HEK293T (cell line): ENCODE measurements at regions not wholly inside any gene's neighbourhood (a gene's known extent, or its start where the extent isn't known, plus 50 kb on each side); places are given as distances from the start of the nearest gene placed in this dataset.

ENCODE experiments used
- CTCF ChIA-PET: fragments of 350-600 bp; formaldehyde crosslinking; extraction: SDS; loops from one replicate; lab custom pipeline; 2021; ENCODE audit warnings: antibody characterized with exemption, inconsistent platforms; lab: Yijun Ruan, JAX
- POLR2A ChIA-PET: fragments of 350-600 bp; formaldehyde crosslinking; extraction: SDS; loops from one replicate; lab custom pipeline; 2020; ENCODE audit warnings: antibody characterized with exemption, inconsistent platforms; lab: Yijun Ruan, JAX
- DNase-seq: peaks from one replicate; pipeline ENCODE4 v3.0.0; 2012; ENCODE audit warnings: mixed read lengths; ENCODE audit errors: extremely low spot score
- ARNT ChIP-seq: fragments of 450-650 bp; IDR thresholded peaks from 2 replicates; pipeline ENCODE4 v1.6.1; 2017; ENCODE audit warnings: mild to moderate bottlenecking
- BHLHE40 ChIP-seq: fragments of 450-650 bp; IDR thresholded peaks from 2 replicates; pipeline ENCODE4 v1.6.1; 2016; ENCODE audit warnings: mild to moderate bottlenecking, moderate library complexity, borderline replicate concordance
- CTBP1 ChIP-seq: fragments of 450-650 bp; IDR thresholded peaks from 2 replicates; pipeline ENCODE4 v1.6.1; 2016; ENCODE audit warnings: borderline replicate concordance
- ELF4 ChIP-seq: fragments of 450-650 bp; IDR thresholded peaks from 2 replicates; pipeline ENCODE4 v1.6.1; 2017; ENCODE audit warnings: antibody characterized with exemption
- FOXA1 ChIP-seq: fragments of 450-650 bp; IDR thresholded peaks from 2 replicates; pipeline ENCODE4 v1.6.1; 2016; ENCODE audit warnings: mild to moderate bottlenecking
- FOXK2 ChIP-seq: fragments of 450-650 bp; IDR thresholded peaks from 2 replicates; pipeline ENCODE4 v1.6.1; 2016; ENCODE audit warnings: mild to moderate bottlenecking
- FOXM1 ChIP-seq: fragments of 450-650 bp; IDR thresholded peaks from 2 replicates; pipeline ENCODE4 v1.6.1; 2017; ENCODE audit warnings: mild to moderate bottlenecking, borderline replicate concordance
- HDGF ChIP-seq: fragments of 450-650 bp; IDR thresholded peaks from 2 replicates; pipeline ENCODE4 v1.6.1; 2017; ENCODE audit warnings: antibody characterized with exemption, borderline replicate concordance
- L3MBTL2 ChIP-seq: fragments of 450-650 bp; conservative IDR thresholded peaks from 2 replicates; pipeline ENCODE4 v1.6.1; 2016; ENCODE audit warnings: mild to moderate bottlenecking
- LEF1 ChIP-seq: fragments of 450-650 bp; IDR thresholded peaks from 2 replicates; pipeline ENCODE4 v1.6.1; 2017; ENCODE audit warnings: mild to moderate bottlenecking, borderline replicate concordance
- NFRKB ChIP-seq: fragments of 450-650 bp; IDR thresholded peaks from 2 replicates; pipeline ENCODE4 v1.6.1; 2016; ENCODE audit warnings: mild to moderate bottlenecking, moderate library complexity
- SP1 ChIP-seq: fragments of 450-650 bp; IDR thresholded peaks from 2 replicates; pipeline ENCODE4 v1.6.1; 2017
- SUZ12 ChIP-seq: fragments of 450-650 bp; IDR thresholded peaks from 2 replicates; pipeline ENCODE4 v1.6.1; 2016; ENCODE audit warnings: mild to moderate bottlenecking
- TARDBP ChIP-seq: fragments of 450-650 bp; IDR thresholded peaks from 2 replicates; pipeline ENCODE4 v1.6.1; 2016
- ZNF384 ChIP-seq: fragments of 450-650 bp; IDR thresholded peaks from 2 replicates; pipeline ENCODE4 v1.6.1; 2016
- TF ChIP-seq, protein P1 (sequence below): fragments of 450-650 bp; IDR thresholded peaks from 2 replicates; pipeline ENCODE4 v1.6.1; 2016

DNA sequence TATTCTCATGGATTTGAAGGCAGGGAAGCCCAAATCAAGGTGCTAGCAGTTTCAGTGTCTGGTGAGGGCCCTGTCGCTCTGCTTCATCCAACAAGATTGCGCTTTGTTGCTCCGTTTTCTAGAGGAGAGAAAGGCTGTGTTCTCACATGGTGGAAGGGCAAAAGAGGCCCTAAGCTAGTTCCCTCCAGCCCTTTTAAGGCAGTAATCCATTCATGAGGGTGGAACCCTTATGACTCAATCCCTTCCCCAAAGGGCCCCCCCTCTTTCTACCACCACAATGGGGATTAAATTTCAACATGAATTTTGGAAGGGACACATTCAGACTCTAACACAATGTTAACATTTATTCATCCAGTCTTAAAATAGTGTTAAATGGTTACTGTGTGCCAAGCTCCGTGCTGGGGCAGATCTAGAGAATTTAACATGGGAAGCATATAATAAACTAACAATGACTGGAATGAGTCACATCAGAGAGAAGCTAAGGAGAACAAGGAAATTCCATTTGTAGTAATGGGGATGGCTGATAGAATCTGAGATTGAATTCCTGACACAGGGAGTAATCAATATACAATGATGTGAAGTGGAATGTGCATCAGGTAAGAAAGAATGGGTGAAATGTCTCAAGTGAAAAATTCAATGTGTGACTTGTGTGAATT lies 382.8 kb upstream of the ZNF608 start:
- no peak for DNase-seq
- ChIA-PET POLR2A (no interaction called here), CTCF (interaction anchor here (0.6 kb wide), 1 partner anchor 144 kb away, joined by 3 read pairs; no protein-coding TSS in a partner anchor)
- TF ChIP-seq CTBP1 (no peak), FOXA1 (no peak), NFRKB (no peak), ARNT (no peak), LEF1 (no peak), FOXM1 (no peak), TARDBP (no peak), BHLHE40 (no peak), SUZ12 (no peak), ELF4 (no peak), ZNF384 (no peak), FOXK2 (no peak), SP1 (no peak)
- TF ChIP-seq, protein P1, sequence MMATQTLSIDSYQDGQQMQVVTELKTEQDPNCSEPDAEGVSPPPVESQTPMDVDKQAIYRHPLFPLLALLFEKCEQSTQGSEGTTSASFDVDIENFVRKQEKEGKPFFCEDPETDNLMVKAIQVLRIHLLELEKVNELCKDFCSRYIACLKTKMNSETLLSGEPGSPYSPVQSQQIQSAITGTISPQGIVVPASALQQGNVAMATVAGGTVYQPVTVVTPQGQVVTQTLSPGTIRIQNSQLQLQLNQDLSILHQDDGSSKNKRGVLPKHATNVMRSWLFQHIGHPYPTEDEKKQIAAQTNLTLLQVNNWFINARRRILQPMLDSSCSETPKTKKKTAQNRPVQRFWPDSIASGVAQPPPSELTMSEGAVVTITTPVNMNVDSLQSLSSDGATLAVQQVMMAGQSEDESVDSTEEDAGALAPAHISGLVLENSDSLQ, result no peak

DNA sequence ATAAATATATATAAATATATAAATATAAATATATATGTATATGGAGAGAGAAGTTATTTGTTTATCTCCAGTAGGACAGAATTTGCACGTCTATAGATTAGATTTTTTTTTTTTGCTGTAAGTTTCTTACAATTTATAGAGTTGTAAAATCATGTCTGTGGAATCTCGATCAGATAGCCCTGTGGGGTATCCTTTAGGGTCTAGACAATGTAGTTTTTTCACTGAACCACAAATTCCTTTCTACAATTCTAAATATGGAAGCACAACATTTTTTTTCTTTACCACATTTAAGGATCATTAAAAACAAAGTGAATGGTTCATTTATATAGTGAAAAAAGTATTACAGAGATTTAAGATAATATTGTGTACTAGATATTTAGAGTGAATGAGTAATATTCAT lies 384.2 kb upstream of the ZNF608 start:
- TF ChIP-seq FOXM1 (no peak), FOXA1 (no peak), CTBP1 (no peak), BHLHE40 (no peak), L3MBTL2 (no peak), ARNT (no peak), ELF4 (no peak), NFRKB (no peak), SP1 (no peak), SUZ12 (no peak)
- TF ChIP-seq, protein P1, result no peak
- CTCF ChIA-PET, result no interaction called here

DNA sequence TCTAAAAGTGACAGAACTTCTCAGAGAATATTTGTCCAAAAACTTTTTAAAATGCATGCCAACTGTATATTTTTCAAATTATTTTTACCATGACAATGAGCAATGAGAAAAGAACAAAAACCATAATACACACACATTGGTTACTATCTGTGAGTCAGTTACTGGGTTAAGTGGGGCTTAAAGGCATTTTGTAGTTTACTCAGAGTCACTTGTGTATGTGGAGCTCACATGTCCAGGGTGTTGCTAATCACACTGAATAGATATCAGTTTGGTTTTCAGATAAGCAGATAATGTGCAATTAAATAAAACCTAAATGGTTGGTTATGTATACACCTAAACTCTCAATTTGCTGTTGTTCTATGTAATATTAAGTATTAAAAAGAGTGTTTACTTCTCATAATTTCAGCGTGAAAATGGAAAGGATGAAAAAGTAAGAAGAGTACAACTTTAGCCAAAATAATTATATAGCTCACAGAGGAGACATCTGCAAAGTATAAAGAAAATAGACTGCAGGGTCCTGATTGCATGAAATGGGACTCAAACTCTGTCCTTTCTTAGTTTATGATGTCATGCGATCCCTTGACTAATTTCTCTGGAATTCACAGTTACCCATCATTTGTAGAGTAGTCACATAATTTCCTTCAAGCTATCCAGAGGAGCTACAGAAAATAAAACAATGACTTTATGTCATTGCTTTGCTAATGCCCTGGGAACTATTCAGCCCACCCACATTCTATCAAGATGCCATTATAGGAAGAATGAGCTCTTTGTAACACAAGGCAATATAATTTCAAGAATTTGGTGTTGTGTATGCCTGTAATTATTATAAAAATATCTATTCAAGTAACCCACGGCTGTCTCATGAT lies 388.0 kb upstream of the ZNF608 start:
- TF ChIP-seq L3MBTL2, result no peak
- TF ChIP-seq ELF4, result no peak
- TF ChIP-seq FOXM1, result no peak
- TF ChIP-seq, protein P1, result no peak
- TF ChIP-seq TARDBP, result no peak
- no peak for TF ChIP-seq SUZ12
- TF ChIP-seq NFRKB, result no peak
- no peak for DNase-seq
- CTCF ChIA-PET, result interaction anchor here (0.6 to 1.0 kb wide), 3 partner anchors 51 to 912 kb away, joined by 3 to 8 read pairs (median 6); no protein-coding TSS in a partner anchor
- POLR2A ChIA-PET, result interaction anchor here (0.6 to 0.8 kb wide), 3 partner anchors 39 to 133 kb away, joined by 3 to 4 read pairs (median 3); no protein-coding TSS in a partner anchor

More for the DNA sequence above, 384.2 kb upstream of the ZNF608 start:
- no peak for DNase-seq
- POLR2A ChIA-PET, result no interaction called here

DNA sequence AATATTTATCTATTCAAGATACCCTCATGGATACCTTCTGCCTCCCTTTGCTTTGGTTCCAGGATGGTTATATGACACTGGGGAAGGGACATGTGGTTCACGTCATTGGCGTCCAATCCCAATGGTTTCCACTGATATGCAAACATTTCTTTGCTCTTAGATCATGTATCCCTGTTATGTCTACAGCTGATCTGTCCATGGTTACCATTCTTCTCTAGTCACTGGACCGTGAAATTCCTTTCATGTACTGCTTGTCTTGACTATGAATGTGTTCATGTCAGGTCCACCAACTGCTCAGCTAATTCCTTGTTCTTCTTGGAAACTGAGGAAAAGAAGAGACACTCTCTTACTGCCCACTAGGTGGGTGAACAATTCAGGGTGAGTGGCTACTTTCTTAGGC lies 391.1 kb upstream of the ZNF608 start:
- CTCF ChIA-PET, result no interaction called here
- DNase-seq, result no peak
- POLR2A ChIA-PET, result interaction anchor here (0.6 kb wide), 1 partner anchor 251 kb away, joined by 3 read pairs; no protein-coding TSS in a partner anchor

DNA sequence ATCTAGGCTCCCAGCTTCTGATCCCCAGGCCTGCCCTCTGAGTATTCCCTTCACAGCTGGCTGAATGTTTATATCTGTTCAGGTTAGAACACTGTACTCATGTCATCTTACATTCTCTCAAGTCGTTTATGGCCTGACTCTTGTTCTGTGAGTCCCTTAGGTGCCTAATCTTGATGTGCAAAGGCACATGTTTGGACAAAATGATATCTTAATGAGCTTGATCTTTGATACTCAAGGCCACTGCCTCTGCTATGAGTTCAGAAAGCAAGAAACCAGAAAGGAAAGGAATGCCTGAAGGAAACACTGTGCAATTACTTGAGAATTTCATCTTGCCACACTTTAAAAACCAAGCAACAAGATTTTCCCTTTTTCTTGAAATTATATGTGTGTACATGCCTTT lies 391.8 kb upstream of the ZNF608 start:
- no peak for TF ChIP-seq SUZ12
- no peak for TF ChIP-seq FOXA1
- TF ChIP-seq SP1, result no peak
- TF ChIP-seq, protein P1, result no peak
- TF ChIP-seq BHLHE40, result no peak
- no peak for TF ChIP-seq ZNF384
- no peak for TF ChIP-seq CTBP1
- no peak for TF ChIP-seq TARDBP
- TF ChIP-seq L3MBTL2, result no peak
- TF ChIP-seq ARNT, result no peak
- no peak for TF ChIP-seq LEF1
- TF ChIP-seq FOXM1, result no peak
- DNase-seq, result no peak
- POLR2A ChIA-PET, result no interaction called here
- CTCF ChIA-PET, result no interaction called here

More for the DNA sequence above, 391.1 kb upstream of the ZNF608 start:
- TF ChIP-seq ARNT (no peak), ELF4 (no peak), HDGF (no peak), CTBP1 (no peak), BHLHE40 (no peak), FOXA1 (no peak), SP1 (no peak), SUZ12 (no peak), L3MBTL2 (no peak), NFRKB (no peak), LEF1 (no peak), FOXK2 (no peak), TARDBP (no peak), FOXM1 (no peak)
- TF ChIP-seq, protein P1, result no peak
